Keratinocyte (primary cell): ENCODE measurements at regions not wholly inside any gene's neighbourhood (a gene's known extent, or its start where the extent isn't known, plus 50 kb on each side); places are given as distances from the start of the nearest gene placed in this dataset.

Experiments used
- DNase-seq: peaks from one replicate; pipeline ENCODE4 v3.0.0-alpha.2; 2011; ENCODE audit warnings: low read depth, missing footprints, low spot score
- FAIRE-seq: peaks from 2 replicates; lab custom pipeline; 2011; peaks lifted over from hg19 to GRCh38; lab: Jason Lieb, UNC
- H2AFZ ChIP-seq: 2 replicates; pipeline ENCODE4 v1.6.0; 2012; ENCODE audit warnings: low read length, control low read depth, inconsistent platforms; ENCODE audit not compliant: control insufficient read depth
- H3K27ac ChIP-seq: 2 replicates; pipeline ENCODE4 v1.5.1; 2011; ENCODE audit warnings: low read length; ENCODE audit not compliant: control insufficient read depth, insufficient read depth
- H3K27me3 ChIP-seq: 3 replicates; pipeline ENCODE4 v1.6.0; 2011; ENCODE audit warnings: low read length; ENCODE audit not compliant: control insufficient read depth, insufficient read depth; ENCODE audit errors: extremely low read depth
- H3K36me3 ChIP-seq, 2 experiments: 2 replicates in 1 of 2; 3 replicates in 1 of 2; pipeline ENCODE4 v1.5.1; 2011; ENCODE audit warnings: low read length in 2 of 2, mild to moderate bottlenecking in 1 of 2; ENCODE audit not compliant: control insufficient read depth in 2 of 2, insufficient read depth in 2 of 2; ENCODE audit errors: extremely low read depth in 1 of 2
- H3K4me1 ChIP-seq: 3 replicates; pipeline ENCODE4 v1.5.1; 2011; ENCODE audit warnings: low read length; ENCODE audit not compliant: control insufficient read depth, insufficient read depth; ENCODE audit errors: extremely low read depth
- H3K4me2 ChIP-seq: 3 replicates; pipeline ENCODE4 v1.6.0; 2011; ENCODE audit warnings: low read depth, low read length; ENCODE audit not compliant: control insufficient read depth, insufficient read depth; ENCODE audit errors: extremely low read depth
- H3K4me3 ChIP-seq, 3 experiments: fragments of 200-600 bp in 1 of 3; sonication (generic) in 1 of 3; 2 replicates in 2 of 3; 3 replicates in 1 of 3; pipeline ENCODE4 v1.5.1; 2011 to 2016; ENCODE audit warnings: low read length in 3 of 3, mild to moderate bottlenecking in 3 of 3, control low read depth in 2 of 3, inconsistent platforms in 1 of 3, low read depth in 1 of 3, mixed read lengths in 1 of 3, mixed run types in 1 of 3, moderate library complexity in 1 of 3; ENCODE audit not compliant: control insufficient read depth in 2 of 3, insufficient read depth in 2 of 3; ENCODE audit errors: extremely low read depth in 1 of 3
- H3K79me2 ChIP-seq: 2 replicates; pipeline ENCODE4 v1.6.0; 2012; ENCODE audit warnings: low read length; ENCODE audit not compliant: control insufficient read depth, insufficient read depth
- H3K9ac ChIP-seq: 3 replicates; pipeline ENCODE4 v1.6.0; 2011; ENCODE audit warnings: low read length; ENCODE audit not compliant: control insufficient read depth, insufficient read depth; ENCODE audit errors: extremely low read depth
- H3K9me1 ChIP-seq: 3 replicates; pipeline ENCODE4 v1.6.0; 2011; ENCODE audit warnings: low read length; ENCODE audit not compliant: control insufficient read depth, insufficient read depth; ENCODE audit errors: extremely low read depth
- H3K9me3 ChIP-seq: 2 replicates; pipeline ENCODE4 v1.5.1; 2012; ENCODE audit warnings: low read depth, low read length; ENCODE audit not compliant: control insufficient read depth
- H4K20me1 ChIP-seq: 3 replicates; pipeline ENCODE4 v1.6.0; 2011; ENCODE audit warnings: low read length; ENCODE audit not compliant: control insufficient read depth, insufficient read depth; ENCODE audit errors: extremely low read depth
- EZH2 ChIP-seq: IDR thresholded peaks from one replicate; pipeline ENCODE4 v1.6.1; 2012; ENCODE audit warnings: inconsistent platforms, mild to moderate bottlenecking, low read length, moderate library complexity
- dilution Hi-C: fragments of 300-500 bp; cut with MboI; formaldehyde crosslinking; loops from one replicate; pipeline ENCODE4 v1.7.0; 2020; ENCODE audit warnings: low sequenced_read_pairs; ENCODE audit not compliant: extremely low pct_ligation_motif_present
- TF ChIP-seq, protein P1 (sequence below), 3 experiments: IDR thresholded peaks in 1 of 3; conservative IDR thresholded peaks in 1 of 3; optimal IDR thresholded peaks in 1 of 3; 2 replicates in 2 of 3; 3 replicates in 1 of 3; pipeline versions ENCODE3 to v1.5.1; 2011; ENCODE audit warnings: low read length in 3 of 3, mild to moderate bottlenecking in 3 of 3, moderate library complexity in 2 of 3, control low read depth in 1 of 3, inconsistent platforms in 1 of 3; ENCODE audit not compliant: insufficient read depth in 2 of 3; ENCODE audit errors: extremely low read depth in 1 of 3

DNA sequence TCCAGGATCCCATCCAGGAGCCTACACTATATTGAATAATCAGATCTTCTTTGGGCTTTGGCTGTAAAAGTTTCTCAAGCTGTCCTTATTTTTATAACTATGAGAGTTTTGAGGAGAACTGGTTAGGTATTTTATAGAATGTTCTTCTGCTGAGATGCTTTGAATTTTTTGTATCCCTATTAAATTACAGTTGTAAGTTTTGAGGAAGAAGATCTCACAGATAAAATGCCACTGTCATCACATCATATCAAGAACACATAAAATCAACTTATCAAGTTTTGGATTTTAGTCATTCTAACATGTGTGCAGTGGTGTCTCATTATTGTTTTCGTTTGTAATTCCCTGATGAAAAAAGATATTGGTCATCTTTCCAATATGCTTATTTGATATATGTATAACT, 260.2 kb upstream of the COL3A1 start:
- no peaks in the 10 kb centered on the region for H3K79me2 ChIP-seq
- no peak overlapping the region for H3K4me2 ChIP-seq
- peaks cover 3% of the 10 kb centered on the region for H3K9me3 ChIP-seq
- DNase-seq, result no peak
- TF ChIP-seq, protein P1, sequence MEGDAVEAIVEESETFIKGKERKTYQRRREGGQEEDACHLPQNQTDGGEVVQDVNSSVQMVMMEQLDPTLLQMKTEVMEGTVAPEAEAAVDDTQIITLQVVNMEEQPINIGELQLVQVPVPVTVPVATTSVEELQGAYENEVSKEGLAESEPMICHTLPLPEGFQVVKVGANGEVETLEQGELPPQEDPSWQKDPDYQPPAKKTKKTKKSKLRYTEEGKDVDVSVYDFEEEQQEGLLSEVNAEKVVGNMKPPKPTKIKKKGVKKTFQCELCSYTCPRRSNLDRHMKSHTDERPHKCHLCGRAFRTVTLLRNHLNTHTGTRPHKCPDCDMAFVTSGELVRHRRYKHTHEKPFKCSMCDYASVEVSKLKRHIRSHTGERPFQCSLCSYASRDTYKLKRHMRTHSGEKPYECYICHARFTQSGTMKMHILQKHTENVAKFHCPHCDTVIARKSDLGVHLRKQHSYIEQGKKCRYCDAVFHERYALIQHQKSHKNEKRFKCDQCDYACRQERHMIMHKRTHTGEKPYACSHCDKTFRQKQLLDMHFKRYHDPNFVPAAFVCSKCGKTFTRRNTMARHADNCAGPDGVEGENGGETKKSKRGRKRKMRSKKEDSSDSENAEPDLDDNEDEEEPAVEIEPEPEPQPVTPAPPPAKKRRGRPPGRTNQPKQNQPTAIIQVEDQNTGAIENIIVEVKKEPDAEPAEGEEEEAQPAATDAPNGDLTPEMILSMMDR (optimal IDR thresholded peaks at IDR 0.05 in 1 of 3, IDR thresholded peaks at IDR 0.05 in 1 of 3, conservative IDR thresholded peaks at IDR 0.05 in 1 of 3; ENCODE audit: extremely low read depth in 1 of 3, insufficient read depth in 2 of 3, low read length in 3 of 3), result no peak
- no peak for TF ChIP-seq EZH2
- no peaks in the 10 kb centered on the region for H3K9me1 ChIP-seq
- no peaks in the 10 kb centered on the region for H3K36me3 ChIP-seq
- H4K20me1 ChIP-seq, result no peaks in the 10 kb centered on the region
- no peak overlapping the region for H2AFZ ChIP-seq
- H3K27me3 ChIP-seq, result no peaks in the 10 kb centered on the region
- no peak overlapping the region for H3K27ac ChIP-seq
- dilution Hi-C loops, result no loop called here
- H3K4me1 ChIP-seq, result no peaks in the 10 kb centered on the region
- H3K9ac ChIP-seq, result no peak overlapping the region
- no peak overlapping the region for H3K4me3 ChIP-seq
- FAIRE-seq, result no peak

DNA sequence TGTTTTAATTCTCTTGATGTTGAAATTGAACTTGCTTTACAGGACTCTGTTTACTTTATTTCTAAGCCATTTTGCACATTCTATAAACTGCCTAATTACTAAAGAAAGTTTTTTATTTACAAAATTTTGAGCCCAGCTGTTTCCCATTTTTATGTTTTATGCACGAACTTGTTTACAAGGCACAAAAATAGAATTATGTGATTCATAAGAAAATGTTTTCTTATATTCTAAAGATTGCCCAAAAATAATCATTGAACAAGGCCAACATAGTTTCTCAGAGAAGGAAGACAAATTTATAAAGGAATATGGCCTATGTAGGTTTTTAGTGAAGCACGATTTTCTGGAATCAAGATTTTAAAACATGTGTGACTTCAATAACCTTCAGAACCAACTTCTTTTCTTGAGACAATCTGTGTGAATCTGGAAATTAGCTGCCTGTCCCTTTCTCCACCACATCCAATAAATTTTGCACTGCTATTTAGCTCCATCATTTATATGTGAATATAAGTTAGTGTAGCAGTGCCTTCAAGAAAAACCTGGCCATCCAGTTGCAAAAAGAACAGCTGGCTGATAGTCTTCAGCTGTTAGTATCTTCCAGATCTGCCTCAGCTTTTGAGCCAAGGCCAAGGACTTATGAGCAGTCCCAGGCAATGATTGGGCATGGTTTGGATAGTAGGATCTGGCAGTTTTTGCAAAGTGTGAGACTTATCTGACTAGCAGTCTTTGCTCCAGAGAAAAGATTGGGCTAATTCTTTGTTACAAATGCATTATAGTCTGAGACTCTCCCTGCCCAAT, 253.2 kb upstream of the COL3A1 start:
- Histone ChIP-seq H3K79me2 (no peaks in the 10 kb centered on the region), H4K20me1 (no peaks in the 10 kb centered on the region), H3K9ac (no peak overlapping the region), H3K9me3 (no peaks in the 10 kb centered on the region), H2AFZ (no peak overlapping the region), H3K4me3 (no peak overlapping the region), H3K27me3 (no peaks in the 10 kb centered on the region), H3K36me3 (no peaks in the 10 kb centered on the region), H3K4me2 (no peak overlapping the region), H3K4me1 (no peaks in the 10 kb centered on the region), H3K27ac (no peak overlapping the region), H3K9me1 (no peaks in the 10 kb centered on the region)
- FAIRE-seq (no peak), DNase-seq (no peak)
- TF ChIP-seq, protein P1 (optimal IDR thresholded peaks at IDR 0.05 in 1 of 3, IDR thresholded peaks at IDR 0.05 in 1 of 3, conservative IDR thresholded peaks at IDR 0.05 in 1 of 3; ENCODE audit: extremely low read depth in 1 of 3, insufficient read depth in 2 of 3, low read length in 3 of 3), result no peak
- TF ChIP-seq EZH2, result no peak
- dilution Hi-C loops, result no loop called here
